KMS-11 (cell line): ENCODE measurements at regions not wholly inside any gene's neighbourhood (a gene's known extent, or its start where the extent isn't known, plus 50 kb on each side); places are given as distances from the start of the nearest gene placed in this dataset.

Experiments used
- H2AFZ ChIP-seq: fragments of 200-600 bp; sonication (generic); 2 replicates; pipeline ENCODE4 v1.6.1; 2016; ENCODE audit warnings: antibody characterized with exemption, mixed run types, low read depth
- H3K27ac ChIP-seq: fragments of 200-600 bp; sonication (generic); 2 replicates; pipeline ENCODE4 v1.6.1; 2016; ENCODE audit warnings: mild to moderate bottlenecking, mixed run types
- H3K27me3 ChIP-seq: fragments of 200-600 bp; sonication (generic); 2 replicates; pipeline ENCODE4 v1.6.1; 2017; ENCODE audit warnings: mild to moderate bottlenecking, low read depth, mixed run types, moderate library complexity; ENCODE audit not compliant: insufficient read depth
- H3K36me3 ChIP-seq: fragments of 200-600 bp; sonication (generic); 2 replicates; pipeline ENCODE4 v1.6.1; 2017; ENCODE audit warnings: mild to moderate bottlenecking, mixed run types; ENCODE audit not compliant: insufficient read depth
- H3K4me1 ChIP-seq: fragments of 200-600 bp; sonication (generic); 2 replicates; pipeline ENCODE4 v1.6.1; 2016; ENCODE audit warnings: mild to moderate bottlenecking, low read depth, mixed run types; ENCODE audit not compliant: poor library complexity, severe bottlenecking
- H3K4me2 ChIP-seq: fragments of 200-600 bp; sonication (generic); 2 replicates; pipeline ENCODE4 v1.7.0; 2016; ENCODE audit warnings: mild to moderate bottlenecking, mixed run types
- H3K4me3 ChIP-seq: fragments of 200-600 bp; sonication (generic); IDR thresholded peaks from 2 replicates; pipeline ENCODE4 v1.6.1; 2017; ENCODE audit warnings: low read depth, low read length, mixed read lengths; ENCODE audit not compliant: insufficient read depth
- H3K79me2 ChIP-seq: fragments of 200-600 bp; sonication (generic); 2 replicates; pipeline ENCODE4 v1.6.1; 2016; ENCODE audit warnings: low read depth, mixed run types; ENCODE audit not compliant: insufficient read depth
- H3K9ac ChIP-seq: fragments of 200-600 bp; sonication (generic); 2 replicates; pipeline ENCODE4 v1.6.1; 2016; ENCODE audit warnings: mild to moderate bottlenecking, mixed run types
- H4K20me1 ChIP-seq: fragments of 200-600 bp; sonication (generic); 2 replicates; pipeline ENCODE4 v1.6.1; 2016; ENCODE audit warnings: mild to moderate bottlenecking, mixed run types; ENCODE audit not compliant: insufficient read depth
- TF ChIP-seq, protein P1 (sequence below): fragments of 200-600 bp; sonication (generic); conservative IDR thresholded peaks from 2 replicates; pipeline ENCODE4 v1.6.1; 2017; ENCODE audit warnings: low read depth, mild to moderate bottlenecking, antibody characterized with exemption, low read length, moderate library complexity, mixed read lengths

DNA sequence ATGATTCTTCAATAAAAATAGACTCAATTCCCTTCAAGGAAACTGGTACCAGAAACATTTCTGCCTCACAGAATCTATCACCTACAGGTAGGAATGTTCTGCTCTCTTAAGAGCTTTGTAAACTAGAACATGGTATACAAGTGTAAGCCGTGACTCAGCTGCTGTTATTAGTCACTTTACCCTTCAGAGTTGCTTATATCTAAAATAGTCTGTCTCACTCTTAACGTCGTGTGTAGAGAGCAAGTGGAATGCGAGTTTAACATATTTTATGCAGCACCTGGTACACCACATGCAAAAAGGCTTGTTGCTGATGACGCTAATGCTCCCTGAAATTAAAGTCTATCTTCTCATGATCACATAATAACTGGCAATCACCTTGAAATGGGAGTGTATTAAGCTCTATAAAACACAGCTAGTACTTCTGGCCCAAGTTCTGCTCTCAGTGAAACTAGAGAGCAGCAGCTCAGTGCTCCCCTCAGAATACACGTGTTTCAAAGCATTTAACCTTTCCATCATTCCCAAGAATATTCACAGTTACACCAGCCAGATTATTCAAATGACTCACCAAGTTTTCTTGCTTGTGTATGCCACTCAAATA lies 420.0 kb downstream of the ZEB2 start:
- no peaks in the 10 kb centered on the region for H4K20me1 ChIP-seq
- no peaks in the 10 kb centered on the region for H3K4me1 ChIP-seq
- H3K36me3 ChIP-seq = no peaks in the 10 kb centered on the region
- no peak overlapping the region for H3K27ac ChIP-seq
- no peak overlapping the region for H2AFZ ChIP-seq
- H3K79me2 ChIP-seq = no peaks in the 10 kb centered on the region
- no peaks in the 10 kb centered on the region for H3K27me3 ChIP-seq
- TF ChIP-seq, protein P1, sequence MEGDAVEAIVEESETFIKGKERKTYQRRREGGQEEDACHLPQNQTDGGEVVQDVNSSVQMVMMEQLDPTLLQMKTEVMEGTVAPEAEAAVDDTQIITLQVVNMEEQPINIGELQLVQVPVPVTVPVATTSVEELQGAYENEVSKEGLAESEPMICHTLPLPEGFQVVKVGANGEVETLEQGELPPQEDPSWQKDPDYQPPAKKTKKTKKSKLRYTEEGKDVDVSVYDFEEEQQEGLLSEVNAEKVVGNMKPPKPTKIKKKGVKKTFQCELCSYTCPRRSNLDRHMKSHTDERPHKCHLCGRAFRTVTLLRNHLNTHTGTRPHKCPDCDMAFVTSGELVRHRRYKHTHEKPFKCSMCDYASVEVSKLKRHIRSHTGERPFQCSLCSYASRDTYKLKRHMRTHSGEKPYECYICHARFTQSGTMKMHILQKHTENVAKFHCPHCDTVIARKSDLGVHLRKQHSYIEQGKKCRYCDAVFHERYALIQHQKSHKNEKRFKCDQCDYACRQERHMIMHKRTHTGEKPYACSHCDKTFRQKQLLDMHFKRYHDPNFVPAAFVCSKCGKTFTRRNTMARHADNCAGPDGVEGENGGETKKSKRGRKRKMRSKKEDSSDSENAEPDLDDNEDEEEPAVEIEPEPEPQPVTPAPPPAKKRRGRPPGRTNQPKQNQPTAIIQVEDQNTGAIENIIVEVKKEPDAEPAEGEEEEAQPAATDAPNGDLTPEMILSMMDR = no peak
- no peak overlapping the region for H3K9ac ChIP-seq
- no peak overlapping the region for H3K4me2 ChIP-seq
- no peak overlapping the region for H3K4me3 ChIP-seq

DNA sequence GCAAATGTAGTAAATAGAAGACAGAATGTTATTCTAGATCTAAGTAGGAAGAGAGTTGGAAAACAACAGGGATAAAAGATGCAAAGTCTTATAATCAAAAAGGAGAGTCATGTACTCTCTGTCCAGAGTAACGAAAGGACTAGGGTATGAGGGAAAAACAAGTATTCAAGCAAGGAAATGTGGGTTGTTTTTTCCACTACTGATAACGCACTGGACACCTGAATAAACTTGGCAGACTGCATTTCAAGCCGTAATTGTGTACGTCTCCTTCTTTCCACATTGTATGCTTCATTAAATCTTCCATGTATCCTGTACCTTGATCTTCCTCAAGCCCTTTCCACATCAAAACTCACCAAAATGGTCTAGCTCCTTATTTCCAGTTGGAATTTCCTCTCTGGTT lies 420.6 kb downstream of the ZEB2 start:
- Histone ChIP-seq H3K4me3 (no peak overlapping the region), H4K20me1 (no peaks in the 10 kb centered on the region), H3K4me1 (no peaks in the 10 kb centered on the region), H3K36me3 (no peaks in the 10 kb centered on the region), H3K4me2 (no peak overlapping the region), H3K27ac (no peak overlapping the region), H3K79me2 (no peaks in the 10 kb centered on the region), H2AFZ (no peak overlapping the region), H3K27me3 (no peaks in the 10 kb centered on the region), H3K9ac (no peak overlapping the region)
- TF ChIP-seq, protein P1 = no peak

DNA sequence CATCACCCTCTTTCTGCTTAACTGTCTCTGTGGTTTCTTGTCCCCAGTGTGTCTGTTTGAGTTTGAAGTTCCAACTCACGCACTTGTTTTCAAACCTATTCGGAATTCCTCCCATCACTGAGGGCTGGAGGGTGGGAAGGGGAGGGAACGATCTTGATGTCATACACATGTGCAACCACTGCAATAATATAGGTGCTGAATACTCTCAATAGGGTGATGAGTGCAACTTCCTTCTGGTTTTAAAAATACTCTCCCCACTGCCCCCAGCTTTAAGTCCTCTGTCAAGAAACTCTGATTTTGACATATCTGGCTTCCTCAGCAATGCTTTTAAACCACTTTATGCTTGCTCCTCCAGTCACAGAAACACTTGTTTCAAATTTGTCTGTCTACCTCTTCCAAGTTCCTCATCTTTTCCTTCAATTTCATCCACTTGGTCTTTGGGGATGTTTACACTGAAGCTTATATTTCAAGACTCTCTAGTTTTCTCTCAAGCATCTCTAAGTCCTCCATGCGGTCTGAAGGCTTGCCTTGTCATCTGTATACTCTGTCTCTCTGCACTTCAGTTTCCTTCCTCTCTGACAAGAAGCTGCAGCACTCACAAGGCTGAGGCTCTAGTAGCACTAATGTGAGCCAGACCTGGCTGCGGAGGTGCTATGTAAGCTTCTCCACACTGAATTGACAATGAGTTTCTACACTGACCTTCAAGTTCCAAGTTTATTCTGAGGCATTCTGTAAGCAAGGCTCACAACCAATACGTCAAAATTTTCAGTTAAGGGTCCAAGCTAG lies 422.3 kb downstream of the ZEB2 start:
- no peak overlapping the region for H3K27ac ChIP-seq
- no peaks in the 10 kb centered on the region for H3K4me1 ChIP-seq
- H3K4me2 ChIP-seq = no peak overlapping the region
- H3K79me2 ChIP-seq = no peaks in the 10 kb centered on the region
- H2AFZ ChIP-seq = no peak overlapping the region
- no peak overlapping the region for H3K4me3 ChIP-seq
- TF ChIP-seq, protein P1 = no peak
- H3K9ac ChIP-seq = no peak overlapping the region
- H3K36me3 ChIP-seq = no peaks in the 10 kb centered on the region
- H4K20me1 ChIP-seq = no peaks in the 10 kb centered on the region
- H3K27me3 ChIP-seq = no peaks in the 10 kb centered on the region

DNA sequence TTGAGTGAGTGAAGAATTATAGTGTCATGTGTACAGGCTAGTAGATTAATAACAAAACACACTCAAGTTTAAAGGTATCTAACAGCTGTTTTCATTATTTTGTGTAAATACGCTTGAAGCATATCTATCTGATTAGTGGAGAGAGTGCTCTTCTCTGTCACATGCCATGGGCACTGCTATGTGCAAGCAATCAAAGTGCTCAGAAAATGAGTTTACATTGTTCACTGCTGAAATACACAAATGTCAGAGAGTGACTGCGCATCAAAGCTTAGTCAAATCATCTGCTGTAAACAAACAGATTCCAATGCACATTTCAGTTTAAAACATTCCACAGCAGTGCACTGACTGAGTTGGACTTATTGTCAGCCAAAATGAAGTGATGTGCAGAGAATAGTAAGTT lies 423.4 kb downstream of the ZEB2 start:
- H3K4me2 ChIP-seq = no peak overlapping the region
- H4K20me1 ChIP-seq = no peaks in the 10 kb centered on the region
- H3K36me3 ChIP-seq = no peaks in the 10 kb centered on the region
- TF ChIP-seq, protein P1 = no peak
- no peaks in the 10 kb centered on the region for H3K79me2 ChIP-seq
- H2AFZ ChIP-seq = no peak overlapping the region
- H3K4me3 ChIP-seq = no peak overlapping the region
- H3K4me1 ChIP-seq = no peaks in the 10 kb centered on the region
- H3K9ac ChIP-seq = no peak overlapping the region
- H3K27ac ChIP-seq = no peak overlapping the region
- no peaks in the 10 kb centered on the region for H3K27me3 ChIP-seq
